GM19372 (cell line): ENCODE measurements at regions not wholly inside any gene's neighbourhood (a gene's known extent, or its start where the extent isn't known, plus 50 kb on each side); places are given as distances from the start of the nearest gene placed in this dataset.

ENCODE experiments used
- ATAC-seq: cut with Tn5 transposase; IDR thresholded peaks from one replicate; pipeline ENCODE4 v1.9.1; 2021; ENCODE audit warnings: mild to moderate bottlenecking, low read depth, moderate library complexity; ENCODE audit not compliant: unreplicated experiment

GRCh38 chr11:27907530-27907929, 200.4 kb downstream of the KIF18A start:
- ATAC-seq: no peak

DNA sequence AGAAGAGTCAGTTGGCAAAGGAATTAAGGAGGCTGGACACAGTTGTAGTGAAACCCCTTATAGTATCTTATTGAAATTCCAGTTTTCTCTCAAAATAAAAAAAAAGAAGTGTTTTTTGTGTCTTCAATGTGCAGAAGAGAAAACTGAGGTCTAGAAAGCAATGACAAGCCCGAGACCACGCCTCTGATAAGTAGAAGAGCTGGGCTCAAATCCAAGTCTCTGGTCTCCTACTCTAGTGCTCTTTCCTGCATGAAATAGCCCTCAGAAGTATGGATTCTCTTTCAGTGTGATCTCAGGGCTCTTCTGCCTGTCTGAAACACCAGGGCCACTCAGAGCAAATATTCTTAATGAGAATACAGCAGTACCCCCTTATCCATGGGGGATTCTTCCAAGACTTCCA, 200.9 kb downstream of the KIF18A start:
- no peak for ATAC-seq

DNA sequence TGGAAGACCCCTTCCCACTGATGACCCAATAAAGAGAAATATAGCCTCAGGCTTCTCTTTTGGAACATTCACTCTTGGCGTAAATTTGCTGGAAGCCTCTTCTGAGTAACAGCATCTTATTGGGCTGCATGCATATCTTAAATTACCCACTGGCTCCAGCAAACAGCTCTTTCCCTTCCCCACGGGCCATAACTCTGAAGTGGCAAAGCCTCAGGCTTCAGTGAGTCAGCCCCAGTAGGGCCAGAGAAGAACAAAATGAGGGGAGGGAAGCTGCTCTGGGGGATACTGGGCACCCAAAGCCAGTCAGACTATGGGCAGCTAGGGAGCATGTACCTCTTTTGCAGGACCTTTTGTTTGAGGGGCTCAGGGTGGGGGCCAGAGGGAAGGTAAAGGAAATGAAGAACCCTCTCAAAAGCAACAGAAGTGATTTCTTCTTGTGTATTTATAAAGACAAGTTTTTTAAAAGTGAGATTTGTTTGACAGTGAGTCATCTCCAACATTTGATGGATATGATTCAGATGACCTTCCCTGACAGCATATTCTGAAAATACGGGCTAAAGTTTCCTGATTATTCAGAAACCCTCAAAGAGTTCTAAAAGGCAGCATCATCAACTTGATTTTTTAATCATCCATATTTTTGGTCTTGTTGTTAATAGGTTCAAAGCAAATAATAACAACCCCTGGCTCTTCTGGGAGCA, 203.4 kb downstream of the KIF18A start:
- ATAC-seq: no peak

GRCh38 chr11:27902981-27903624, 202.8 kb upstream of the BDNF start:
- no peak for ATAC-seq

- ATAC-seq: no peak
These were observed 197.9 kb upstream of the BDNF start for GRCh38 chr11:27898166-27898565.

DNA sequence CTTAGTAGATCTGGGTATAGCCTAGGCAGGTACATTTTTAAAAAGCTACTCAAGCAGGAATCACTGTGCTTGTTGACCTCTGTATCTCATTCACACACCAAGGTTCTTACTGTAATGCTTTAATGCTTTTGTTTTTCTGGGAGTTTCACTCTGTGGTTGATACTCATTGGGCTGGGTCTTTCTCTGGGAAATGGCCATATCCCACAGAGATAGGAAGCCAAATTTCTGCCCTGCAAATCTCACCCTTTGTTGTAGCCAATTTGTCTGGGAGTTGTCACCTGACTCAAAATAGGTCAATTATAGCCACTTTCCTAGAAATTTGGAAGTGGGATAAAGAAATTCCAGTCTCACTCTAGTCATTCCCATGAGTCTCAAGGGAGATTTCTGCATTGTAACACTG, 195.8 kb upstream of the BDNF start:
- no peak for ATAC-seq

DNA sequence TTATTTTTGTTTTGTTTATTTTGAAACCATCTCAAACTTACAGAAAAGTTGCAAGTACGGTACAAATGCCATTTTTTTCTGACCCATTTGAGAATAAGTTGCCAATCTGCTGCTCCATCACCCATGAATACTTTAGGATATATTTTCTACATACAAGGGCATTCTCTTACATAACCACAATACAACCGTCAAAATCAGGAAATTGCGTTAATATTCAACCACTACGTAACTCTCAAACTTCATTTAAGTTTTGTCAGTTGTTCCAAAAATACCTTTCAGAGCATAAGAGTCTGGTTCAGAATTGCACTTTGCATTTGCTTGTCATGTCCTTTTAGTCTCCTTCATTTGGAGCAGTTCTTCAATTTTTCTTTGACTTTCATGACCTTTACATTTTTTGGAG, 194.3 kb upstream of the BDNF start:
- ATAC-seq: no peak

DNA sequence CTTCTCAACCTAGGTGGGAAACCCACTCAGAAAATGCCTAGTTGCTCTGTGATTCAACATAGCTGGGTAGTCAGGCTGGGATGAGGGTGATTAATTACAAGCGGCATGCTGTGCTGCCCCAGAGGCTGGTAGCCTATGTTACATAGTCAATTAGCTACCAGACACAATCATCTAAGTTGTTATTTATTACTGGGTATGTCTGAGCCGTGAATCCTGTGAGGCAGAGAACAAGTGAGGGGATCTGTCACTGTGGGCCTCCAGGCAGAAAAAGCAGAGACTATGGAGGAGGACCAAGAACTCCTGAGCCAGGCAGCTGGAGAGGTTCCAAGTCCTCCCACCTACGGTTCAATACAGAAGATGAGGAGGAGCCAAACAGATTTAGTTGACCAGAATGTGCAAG, 186.6 kb upstream of the BDNF start:
- no peak for ATAC-seq

DNA sequence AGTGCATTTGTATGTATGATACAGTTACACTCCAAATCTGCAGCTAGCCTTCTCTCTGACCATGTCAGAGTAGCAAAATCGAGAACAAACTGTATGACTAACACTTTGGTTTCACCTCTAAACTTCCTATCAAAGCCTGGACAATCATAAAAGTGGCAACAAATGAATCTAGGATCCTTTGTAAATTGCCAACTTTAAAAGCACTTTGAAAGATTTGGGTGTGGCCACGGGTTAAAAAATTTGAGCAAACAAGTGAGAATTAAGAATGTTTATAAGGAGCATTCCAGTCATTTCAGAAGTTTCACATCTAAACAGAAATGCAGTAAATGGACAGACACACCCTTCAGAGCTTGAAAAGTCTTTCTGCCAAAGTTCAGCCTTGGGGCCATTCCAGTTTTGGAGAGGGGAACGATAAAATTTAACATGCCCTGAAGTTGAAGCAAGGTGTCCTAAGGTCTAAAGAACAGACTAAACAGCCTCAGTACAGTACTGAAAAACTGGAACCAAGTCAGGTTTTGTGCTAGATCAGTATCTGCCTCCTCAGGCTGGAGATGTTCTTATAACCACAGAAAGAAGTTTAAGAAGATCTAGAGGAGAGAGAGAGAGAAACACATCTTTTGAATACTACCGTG, 181.9 kb upstream of the BDNF start:
- ATAC-seq: no peak

DNA sequence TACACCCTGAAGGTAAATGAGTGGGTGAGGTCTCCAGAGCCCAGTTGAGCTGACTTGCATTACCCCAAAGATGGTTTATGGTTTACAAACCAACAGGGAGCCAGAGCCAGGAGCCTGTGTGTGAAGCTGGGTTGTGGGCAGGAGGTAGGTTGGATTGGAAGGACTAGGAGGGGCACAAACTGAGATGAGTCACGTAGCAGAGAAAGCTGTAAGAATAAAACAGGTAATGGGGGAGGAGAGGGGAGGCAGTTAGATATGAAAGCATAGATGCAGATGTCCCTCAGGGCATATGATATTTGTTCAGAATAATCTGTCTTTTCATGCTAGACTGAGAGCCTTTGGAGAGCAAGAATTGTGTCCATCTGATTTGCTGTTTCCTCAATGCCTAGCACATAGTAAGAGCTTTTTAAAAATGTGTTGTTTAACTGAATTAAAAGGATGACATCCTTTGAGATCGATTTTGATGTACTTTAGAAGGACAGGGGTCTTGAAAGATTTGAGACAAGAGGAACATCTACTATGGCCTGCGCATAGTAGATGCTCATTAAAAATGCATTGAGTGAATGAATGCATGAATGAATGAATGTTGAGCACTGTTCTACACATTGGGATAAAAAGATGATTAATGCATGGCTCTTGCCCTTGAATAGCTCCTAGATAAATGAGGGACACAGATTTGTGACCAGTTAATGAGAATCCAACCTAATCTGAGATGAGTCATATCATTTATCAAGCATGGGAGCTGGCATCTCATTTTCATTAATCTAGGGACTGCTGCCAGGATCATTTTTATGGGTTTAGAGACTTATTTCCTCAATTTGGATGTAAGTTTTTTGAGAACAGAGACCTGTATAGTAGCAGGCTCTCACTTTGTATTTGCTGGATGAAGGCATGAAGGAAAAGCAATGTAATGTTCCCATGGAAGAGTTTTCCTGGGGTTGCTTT, 175.8 kb upstream of the BDNF start:
- ATAC-seq: no peak

GRCh38 chr11:27874998-27875830, 175.0 kb upstream of the BDNF start:
- ATAC-seq: no peak

DNA sequence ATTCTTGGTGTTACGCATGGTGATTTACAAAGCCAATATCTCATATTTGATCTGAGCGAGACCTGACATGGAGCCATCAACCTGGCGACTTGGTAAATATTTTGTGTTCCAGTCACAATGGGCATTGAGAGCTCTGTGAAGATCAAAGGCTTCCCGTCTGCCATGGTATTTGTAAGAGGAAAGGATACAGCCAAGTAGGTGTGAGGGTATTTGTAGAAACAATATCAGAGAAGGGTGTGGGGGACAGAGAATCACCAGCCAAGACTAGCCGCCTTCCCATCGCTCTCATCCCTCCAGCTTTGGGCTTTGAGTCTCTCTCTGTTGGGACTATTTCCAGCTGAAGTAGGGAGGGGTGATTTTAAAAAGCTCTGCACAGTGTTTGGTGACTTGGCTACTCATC, 173.4 kb upstream of the BDNF start:
- ATAC-seq: no peak

DNA sequence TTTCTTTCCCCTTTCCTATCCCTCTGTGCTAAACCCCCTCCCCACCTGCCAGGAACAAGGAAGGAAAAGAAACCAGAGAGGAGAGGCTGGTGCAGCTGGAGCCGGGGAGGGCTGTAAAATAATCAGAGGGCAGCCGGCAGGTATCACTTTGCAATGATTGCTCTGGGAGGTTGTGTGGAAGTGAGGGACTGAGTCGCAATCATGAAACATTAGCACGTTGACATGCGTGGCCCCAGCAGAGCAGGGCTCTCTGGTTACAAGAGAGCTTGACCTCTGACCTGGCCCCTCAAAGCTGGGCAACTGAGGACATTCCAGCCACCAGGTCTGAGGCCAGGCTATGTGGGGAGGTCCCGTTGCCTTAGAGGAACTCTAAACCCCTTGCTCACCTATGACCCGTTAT, 170.8 kb upstream of the BDNF start:
- no peak for ATAC-seq

- no peak for ATAC-seq
These were observed 169.4 kb upstream of the BDNF start for GRCh38 chr11:27869701-27870100.

DNA sequence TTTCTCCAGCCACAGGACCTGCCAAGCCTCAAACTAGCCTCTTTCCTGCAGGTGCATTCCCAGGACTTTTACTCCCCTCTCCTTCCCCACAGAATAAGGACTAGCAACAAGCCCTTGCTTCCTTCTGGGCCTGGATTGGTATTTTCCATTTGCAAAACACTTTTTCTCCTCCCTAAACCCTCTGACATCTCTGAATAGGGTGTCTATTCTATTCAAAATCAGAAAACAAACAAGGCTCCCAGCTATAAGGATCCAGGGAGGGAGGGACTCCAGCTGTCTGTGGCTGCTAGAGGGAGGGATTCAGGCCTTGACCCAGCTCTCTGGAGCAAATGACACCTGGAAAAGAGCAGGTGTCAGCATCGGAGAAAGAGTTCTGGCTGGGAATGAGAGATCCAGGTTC, 168.5 kb upstream of the BDNF start:
- ATAC-seq: no peak

DNA sequence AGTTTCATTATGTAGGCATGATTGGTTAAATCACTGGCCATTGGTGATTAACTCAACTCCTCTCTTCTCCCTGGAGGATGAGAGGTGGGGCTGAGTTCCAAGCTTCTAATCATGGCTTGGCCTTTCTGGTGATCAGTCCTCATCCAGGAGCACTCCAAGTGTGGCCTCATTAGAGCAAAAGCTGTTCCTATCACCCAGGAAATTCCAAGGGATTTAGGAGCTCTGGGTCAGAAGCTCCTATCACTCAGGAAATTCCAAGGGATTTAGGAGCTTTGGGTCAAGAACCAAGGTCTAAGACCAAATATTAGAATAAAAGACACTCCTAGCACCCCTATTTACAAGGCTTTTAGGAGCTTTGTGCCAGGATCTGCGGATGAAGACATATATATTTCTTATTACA, 168.0 kb upstream of the BDNF start:
- ATAC-seq: no peak

- ATAC-seq: no peak
These were observed 164.8 kb upstream of the BDNF start for GRCh38 chr11:27865105-27865504.

DNA sequence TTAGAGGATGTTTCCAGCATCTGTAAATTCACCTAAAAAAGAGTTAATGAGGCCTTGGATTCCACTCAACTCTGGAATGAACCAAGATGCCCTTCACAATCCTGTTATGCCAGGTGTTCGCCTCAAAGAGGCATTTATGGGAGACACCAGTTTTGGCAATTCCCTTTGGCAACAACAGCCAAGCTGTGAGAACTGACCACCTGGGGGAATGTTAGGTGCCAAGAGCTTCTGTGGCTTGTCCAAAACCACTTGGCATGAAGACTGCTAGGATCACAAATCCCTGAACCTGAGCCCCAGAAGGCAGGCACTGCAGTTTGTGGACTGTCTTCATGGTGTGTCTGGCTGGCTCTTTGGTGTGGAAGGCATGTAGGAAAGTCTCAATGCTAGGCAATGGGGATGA, 164.4 kb upstream of the BDNF start:
- no peak for ATAC-seq

DNA sequence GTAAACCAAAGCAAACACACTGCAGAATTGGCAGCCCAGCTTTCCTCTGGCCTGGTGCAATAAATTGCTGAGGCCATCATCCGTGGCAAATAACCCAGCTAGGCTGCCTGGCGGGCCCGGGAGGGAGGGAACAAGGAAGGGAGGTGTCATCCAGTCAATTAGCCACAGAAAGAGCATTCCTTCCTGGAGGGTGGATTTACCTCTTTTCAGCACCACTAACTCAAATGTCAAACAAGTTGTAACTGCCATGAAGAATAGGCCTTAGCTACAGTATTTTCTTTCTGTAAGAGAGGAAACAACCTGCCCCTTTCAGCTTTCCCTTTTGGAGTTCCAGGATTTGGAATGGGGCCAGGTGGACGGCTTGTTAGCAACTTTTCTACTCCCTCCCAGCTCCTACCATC, 163.8 kb upstream of the BDNF start:
- no peak for ATAC-seq

DNA sequence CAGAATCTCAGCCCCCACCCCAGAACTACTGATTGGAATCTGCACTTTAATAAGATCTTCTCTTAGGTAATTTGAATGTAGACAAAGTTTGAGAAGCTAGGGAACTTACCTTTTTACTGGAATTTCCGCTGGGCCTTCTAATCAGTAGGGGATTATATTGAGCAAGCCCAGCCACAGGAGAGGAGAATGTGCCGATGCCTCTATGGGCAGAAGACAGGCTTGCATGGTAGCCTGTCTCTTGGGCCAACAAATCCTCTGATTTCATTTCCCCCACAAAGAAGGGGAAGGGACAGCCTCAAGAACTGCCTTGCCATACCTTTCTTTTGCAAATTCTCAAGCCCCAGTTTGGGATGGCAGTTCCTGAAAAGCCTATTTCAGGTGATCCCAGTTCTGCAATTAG, 163.4 kb upstream of the BDNF start:
- ATAC-seq: no peak
